ENCODE measurements at regions not wholly inside any gene's neighbourhood (a gene's known extent, or its start where the extent isn't known, plus 50 kb on each side); places are given as distances from the start of the nearest gene placed in this dataset.

DNA sequence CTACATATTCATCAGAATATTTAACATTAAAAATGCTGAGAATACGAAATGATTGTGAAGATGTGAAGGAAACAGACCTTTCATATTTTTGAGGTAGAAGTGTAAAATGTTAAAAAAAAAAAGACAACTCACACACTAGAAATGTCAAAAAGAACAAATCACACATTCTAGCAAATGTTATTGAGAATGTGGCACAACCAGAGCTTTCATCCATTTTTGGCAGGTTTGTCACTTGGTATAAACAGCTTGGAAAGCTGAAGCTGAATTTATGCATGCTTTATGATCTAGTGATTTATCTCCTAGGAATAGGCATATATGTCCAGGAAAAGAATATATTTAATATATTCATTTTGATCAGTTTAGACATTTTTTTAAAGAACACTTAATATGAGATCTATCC, 784.9 kb upstream of the GHITM start:
- Histone ChIP-seq H3K4me2 (ENCODE audit: insufficient read depth, low read length) (no peak overlapping the region), H3K9me3 (replicated peaks; ENCODE audit: control insufficient read depth, insufficient read depth, low read length) (no peaks in the 10 kb centered on the region), H3K27me3 (ENCODE audit: control insufficient read depth in 2 of 2, insufficient read depth in 2 of 2, low read length in 2 of 2) (no peaks in the 10 kb centered on the region), H2AFZ (ENCODE audit: low read depth, low read length) (no peak overlapping the region), H3K4me1 (ENCODE audit: control insufficient read depth, extremely low read depth, insufficient read depth, low read length) (no peaks in the 10 kb centered on the region), H3K36me3 (ENCODE audit: control insufficient read depth in 2 of 2, extremely low read depth in 1 of 2, insufficient read depth in 2 of 2, low read length in 2 of 2) (no peaks in the 10 kb centered on the region), H3K79me2 (ENCODE audit: control insufficient read depth, insufficient read depth, low read length) (no peaks in the 10 kb centered on the region), H3K9me1 (replicated peaks; ENCODE audit: control insufficient read depth, extremely low read depth, insufficient read depth, low read length) (no peaks in the 10 kb centered on the region), H3K27ac (ENCODE audit: insufficient read depth, low read depth, low read length) (no peak overlapping the region), H4K20me1 (replicated peaks; ENCODE audit: control insufficient read depth, extremely low read depth, insufficient read depth, low read length) (no peaks in the 10 kb centered on the region), H3K9ac (replicated peaks; ENCODE audit: extremely low read depth, insufficient read depth, low read length) (no peak overlapping the region), H3K4me3 (replicated peaks in 1 of 3; ENCODE audit: insufficient read depth in 1 of 3, low read depth in 1 of 3, low read length in 3 of 3) (no peak overlapping the region)
- no peak for FAIRE-seq
- BruUV-seq (replicated peaks), result no TSS peak
- no peak for TF ChIP-seq MAX (IDR thresholded peaks at IDR 0.05; ENCODE audit: insufficient read depth, insufficient read length)
- TF ChIP-seq MYC (IDR thresholded peaks at IDR 0.05; ENCODE audit: low read depth, low read length), result no peak
- no peak for TF ChIP-seq EZH2 (IDR thresholded peaks at IDR 0.05; ENCODE audit: borderline replicate concordance, low read depth, low read length, severe bottlenecking)
- no peak for TF ChIP-seq POLR2A (IDR thresholded peaks at IDR 0.05; ENCODE audit: low read depth, low read length)
- no peak for TF ChIP-seq FOS (IDR thresholded peaks at IDR 0.05; ENCODE audit: borderline replicate concordance, insufficient read depth, low read length)
- no peak for TF ChIP-seq GATA2 (IDR thresholded peaks at IDR 0.05; ENCODE audit: insufficient read depth, insufficient read length, low read depth, low read length)
- no peak for TF ChIP-seq JUN (IDR thresholded peaks at IDR 0.05; ENCODE audit: borderline replicate concordance, insufficient read depth, insufficient read length, low read depth)
- TF ChIP-seq, protein P1, sequence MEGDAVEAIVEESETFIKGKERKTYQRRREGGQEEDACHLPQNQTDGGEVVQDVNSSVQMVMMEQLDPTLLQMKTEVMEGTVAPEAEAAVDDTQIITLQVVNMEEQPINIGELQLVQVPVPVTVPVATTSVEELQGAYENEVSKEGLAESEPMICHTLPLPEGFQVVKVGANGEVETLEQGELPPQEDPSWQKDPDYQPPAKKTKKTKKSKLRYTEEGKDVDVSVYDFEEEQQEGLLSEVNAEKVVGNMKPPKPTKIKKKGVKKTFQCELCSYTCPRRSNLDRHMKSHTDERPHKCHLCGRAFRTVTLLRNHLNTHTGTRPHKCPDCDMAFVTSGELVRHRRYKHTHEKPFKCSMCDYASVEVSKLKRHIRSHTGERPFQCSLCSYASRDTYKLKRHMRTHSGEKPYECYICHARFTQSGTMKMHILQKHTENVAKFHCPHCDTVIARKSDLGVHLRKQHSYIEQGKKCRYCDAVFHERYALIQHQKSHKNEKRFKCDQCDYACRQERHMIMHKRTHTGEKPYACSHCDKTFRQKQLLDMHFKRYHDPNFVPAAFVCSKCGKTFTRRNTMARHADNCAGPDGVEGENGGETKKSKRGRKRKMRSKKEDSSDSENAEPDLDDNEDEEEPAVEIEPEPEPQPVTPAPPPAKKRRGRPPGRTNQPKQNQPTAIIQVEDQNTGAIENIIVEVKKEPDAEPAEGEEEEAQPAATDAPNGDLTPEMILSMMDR (IDR thresholded peaks at IDR 0.05; ENCODE audit: extremely low read depth in 1 of 2, insufficient read depth in 1 of 2, low read depth in 1 of 2, low read length in 2 of 2), result no peak
- TF ChIP-seq POLR2AphosphoS5 (IDR thresholded peaks at IDR 0.05; ENCODE audit: insufficient read depth, low read depth, low read length), result no peak
- POLR2A ChIA-PET, result no interaction called here
- no peak for DNase-seq (ENCODE audit: low read depth, low spot score)
- intact Hi-C loops (cut with micrococcal nuclease), result no loop called here
- dilution Hi-C loops (cut with MboI; ENCODE audit: extremely low pct_ligation_motif_present, low sequenced_read_pairs), result no loop called here
- CTCF ChIA-PET, result no interaction called here

Data from endothelial cell of umbilical vein (primary cell).